ENCODE measurements at regions not wholly inside any gene's neighbourhood (a gene's known extent, or its start where the extent isn't known, plus 50 kb on each side); places are given as distances from the start of the nearest gene placed in this dataset.
A peak's percentile ranks its signal among the peaks of the same experiment; 100 is the strongest.
"Not testable (repeated sequence)": the region's sequence is repeated elsewhere in the genome, so short reads cannot be mapped to it uniquely, and the experiment has no call there.

DNA sequence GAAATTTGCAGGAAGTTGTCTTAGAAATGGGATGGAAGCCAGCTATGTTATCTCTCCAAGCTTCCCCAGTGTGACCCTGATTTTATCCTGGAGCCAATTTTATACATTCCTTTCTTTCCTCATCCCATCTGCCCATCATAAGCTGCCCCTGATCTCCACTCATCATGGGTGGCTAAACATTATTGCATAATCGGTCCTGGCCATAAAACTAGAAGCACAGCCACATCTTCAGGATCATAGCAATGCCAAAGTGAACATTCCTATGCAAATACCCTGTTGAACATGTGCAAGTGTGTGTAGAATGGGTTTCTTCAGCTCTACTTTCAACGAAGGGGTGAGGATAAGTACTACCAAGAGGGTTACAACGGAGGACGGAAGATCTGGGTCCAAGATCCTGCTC lies 50.6 kb upstream of the COG2 start:
- DNase-seq (ENCODE audit: low read depth in 2 of 2): no peak

DNA sequence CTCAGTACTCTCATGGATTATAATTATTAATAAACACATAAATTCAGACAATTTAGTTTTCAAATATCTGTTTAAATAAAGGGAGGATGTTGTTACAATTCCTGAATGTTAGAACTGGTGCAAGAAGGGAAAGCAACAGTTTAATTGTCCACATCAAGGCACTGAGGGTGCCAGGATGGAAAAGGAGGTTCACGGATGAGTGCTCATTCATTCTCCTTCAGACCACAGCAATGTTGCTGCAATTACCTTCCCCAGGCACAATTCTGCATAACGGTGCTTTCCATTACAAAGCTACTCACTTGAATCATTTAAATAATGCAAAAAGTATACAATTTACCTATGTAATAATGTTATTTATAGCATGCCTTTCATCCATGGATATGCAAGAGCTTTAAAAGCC lies 52.3 kb upstream of the COG2 start:
- DNase-seq (ENCODE audit: low read depth in 2 of 2): no peak

DNA sequence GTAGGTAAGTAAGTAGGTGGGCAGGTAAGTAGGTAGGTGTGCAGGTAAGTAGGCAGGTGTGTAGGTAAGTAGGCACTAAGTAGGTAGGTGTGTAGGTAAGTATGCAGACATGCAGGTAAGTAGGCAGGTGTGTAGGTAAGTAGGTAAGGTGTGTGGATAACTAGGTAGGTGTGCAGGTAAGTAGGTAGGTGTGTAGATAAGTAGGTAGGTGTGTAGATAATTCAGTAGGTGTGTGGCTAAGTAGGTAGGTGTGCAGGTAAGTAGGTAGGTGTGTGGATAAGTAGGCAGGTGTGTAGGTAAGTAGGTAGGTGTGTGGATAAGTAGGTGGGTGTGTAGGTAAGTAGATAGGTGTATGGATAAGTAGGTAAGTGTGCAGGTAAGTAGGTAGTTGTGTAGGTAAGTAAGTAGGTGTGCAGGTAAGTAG lies 53.9 kb upstream of the COG2 start:
- DNase-seq (ENCODE audit: low read depth in 2 of 2): no peak

DNA sequence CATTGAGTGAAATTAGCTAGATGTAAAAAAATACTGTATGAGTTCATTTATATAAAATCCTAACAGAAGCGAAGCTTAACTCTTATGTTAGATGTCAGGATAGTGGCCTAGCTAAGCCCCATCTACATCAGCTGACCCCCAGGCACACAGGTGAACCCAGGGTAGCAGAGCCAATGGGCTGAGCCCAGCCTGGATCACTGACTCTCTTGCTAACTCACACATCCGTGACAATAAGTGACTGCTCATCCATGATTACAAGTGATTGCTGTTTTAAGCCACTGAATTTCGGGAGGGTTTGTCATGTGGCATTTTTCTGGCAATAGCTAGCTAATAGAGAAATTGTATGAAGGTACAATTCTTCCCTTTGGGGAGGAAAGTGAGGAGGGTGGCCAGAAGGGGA lies 55.2 kb upstream of the COG2 start:
- DNase-seq (ENCODE audit: low read depth in 2 of 2): no peak

DNA sequence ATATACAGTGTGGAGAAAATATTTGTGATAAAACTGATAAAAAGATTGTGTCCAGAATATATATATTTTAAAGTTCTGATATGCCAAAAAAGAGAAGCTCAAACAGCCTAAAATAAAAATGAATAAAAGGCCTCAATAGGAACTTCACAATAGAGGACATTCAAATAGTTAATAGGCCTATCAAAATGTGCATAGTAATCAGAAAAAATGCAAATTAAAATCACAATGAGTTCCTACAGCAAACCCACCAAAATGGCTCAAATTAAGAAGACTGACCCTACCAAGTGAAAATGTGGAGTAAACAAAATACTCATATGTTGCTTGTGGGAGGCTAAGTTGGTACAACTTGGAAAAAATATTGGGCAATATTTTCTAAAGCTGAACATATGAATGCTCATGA lies 57.6 kb upstream of the COG2 start:
- DNase-seq (ENCODE audit: low read depth in 2 of 2): no peak

GRCh38 chr1:230581446-230582079 lies 60.7 kb upstream of the COG2 start:
- no peak for DNase-seq (ENCODE audit: low read depth in 2 of 2)

DNA sequence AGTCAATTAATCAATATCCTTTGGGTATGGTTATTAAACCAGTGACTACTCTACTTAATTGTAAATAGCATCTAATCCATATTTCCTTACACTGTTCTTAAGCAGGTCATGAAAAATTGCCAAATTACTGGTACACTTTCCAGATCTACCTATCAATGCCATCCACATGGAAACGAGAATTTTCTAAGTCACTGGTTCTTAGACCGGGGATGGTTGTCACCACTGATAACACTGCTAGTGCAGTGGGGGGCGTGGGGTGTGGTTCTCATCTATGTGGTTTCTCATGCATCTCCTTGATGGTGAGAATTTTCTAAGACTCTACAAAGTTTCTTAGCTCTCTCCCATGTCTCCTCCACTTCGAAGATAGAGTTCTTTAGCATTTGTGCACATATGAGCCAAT lies 63.7 kb upstream of the COG2 start:
- DNase-seq (ENCODE audit: low read depth in 2 of 2): no peak

DNA sequence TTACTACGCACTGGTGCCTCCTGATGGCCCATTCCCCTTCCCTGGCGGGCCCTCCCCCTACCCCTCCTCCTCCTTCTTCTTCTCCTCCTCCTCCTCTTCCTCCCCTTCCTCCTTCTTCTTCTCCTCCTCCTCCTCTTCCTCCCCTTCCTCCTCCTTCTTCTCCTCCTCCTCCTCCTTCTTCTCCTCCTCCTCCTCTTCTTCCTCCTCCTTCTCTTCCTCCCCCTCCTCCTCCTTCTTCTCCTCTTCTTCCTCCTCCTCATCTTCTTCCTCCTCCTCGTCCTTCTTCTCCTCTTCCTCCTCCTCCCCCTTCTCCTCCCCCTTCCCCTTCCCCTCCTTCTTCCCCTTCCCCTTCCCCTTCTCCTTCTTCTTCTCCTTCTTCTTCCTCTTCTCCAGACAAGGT lies 64.7 kb upstream of the COG2 start:
- DNase-seq (ENCODE audit: low read depth in 2 of 2): no peak

DNA sequence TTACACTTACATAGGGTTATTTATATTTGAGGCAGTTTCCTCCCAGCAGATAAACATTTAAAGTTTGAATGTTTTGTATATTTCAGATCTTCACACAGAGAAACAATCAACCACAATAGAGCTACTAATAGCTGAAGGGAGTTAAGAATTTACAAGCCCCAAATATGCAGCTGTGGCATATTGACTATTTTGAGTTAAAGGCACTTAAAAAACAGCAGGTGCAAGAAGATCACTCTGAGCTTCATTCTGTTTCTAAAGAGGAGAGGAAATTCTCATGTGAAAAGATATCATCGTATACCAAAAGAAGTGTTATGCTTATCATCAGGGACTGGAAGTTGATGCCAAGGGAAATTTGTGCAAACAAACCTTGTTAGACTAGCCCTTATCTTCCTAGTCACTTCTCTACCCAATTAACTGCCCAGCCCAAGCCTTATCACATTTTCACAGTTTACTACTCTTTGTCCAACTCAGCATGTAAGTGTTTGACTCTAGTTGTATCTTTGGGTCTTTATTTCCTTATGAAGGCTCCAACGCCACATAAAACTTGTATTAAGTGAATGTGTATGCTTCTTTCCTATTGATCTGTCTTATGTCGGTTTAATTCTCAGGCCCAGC lies 66.3 kb upstream of the COG2 start:
- no peak for DNase-seq (ENCODE audit: low read depth in 2 of 2)

GRCh38 chr1:230574502-230574901 lies 67.8 kb upstream of the COG2 start:
- no peak for DNase-seq (ENCODE audit: low read depth in 2 of 2)

DNA sequence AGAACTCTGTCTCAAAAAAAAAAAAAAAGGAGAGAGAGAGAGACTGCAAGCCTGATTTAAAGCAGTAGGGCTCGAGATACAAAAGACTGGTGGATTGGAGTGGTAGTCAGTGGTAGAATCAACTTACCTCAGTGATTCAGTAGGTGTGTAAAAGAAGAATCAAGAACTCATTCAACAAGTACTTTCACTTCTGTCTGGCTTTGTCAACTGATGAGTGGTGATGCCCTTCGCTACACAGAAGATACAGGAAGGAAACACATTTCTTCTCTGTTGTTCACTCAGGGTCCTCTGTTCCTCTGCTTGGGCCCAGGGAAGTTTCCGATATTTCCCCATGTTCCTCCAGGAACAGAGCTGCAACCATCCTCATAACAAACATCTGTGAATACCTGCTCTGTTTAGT lies 68.6 kb upstream of the COG2 start:
- no peak for DNase-seq (ENCODE audit: low read depth in 2 of 2)

- no peak for DNase-seq (ENCODE audit: low read depth in 2 of 2)
Observed at GRCh38 chr1:230572121-230573105, 69.9 kb upstream of the COG2 start.

DNA sequence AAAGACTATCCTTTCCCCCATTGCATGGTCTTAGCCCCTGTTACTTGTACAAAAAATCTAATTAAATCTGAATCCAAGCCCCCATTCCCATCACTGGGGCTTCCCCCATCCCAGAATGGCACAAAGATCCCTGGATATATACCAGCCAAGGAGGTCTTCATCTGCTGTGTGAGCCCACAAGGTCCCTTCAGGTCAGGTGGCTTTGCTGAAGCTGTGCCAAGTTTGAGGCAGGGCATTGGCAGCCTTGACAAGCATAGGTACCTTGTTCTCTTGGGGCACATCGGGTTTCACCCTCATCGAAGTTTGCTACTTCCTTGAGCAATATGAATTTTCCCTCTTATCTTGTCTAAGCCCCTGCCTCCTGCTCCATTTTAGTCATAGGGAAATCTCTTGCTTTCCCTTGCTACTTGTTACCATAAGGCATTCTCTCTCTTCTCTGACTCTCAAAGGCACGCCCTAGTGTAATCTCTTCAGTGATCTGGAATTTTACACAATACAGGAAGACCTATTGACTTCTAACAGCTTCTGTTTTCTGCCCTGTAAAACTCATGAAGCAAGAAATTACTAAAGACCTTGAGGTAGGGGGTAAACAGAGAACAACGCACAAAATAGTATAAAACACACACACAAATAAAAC lies 71.4 kb upstream of the COG2 start:
- no peak for DNase-seq (ENCODE audit: low read depth in 2 of 2)

GRCh38 chr1:230569201-230569600 lies 73.1 kb upstream of the COG2 start:
- DNase-seq (ENCODE audit: low read depth in 2 of 2): no peak

DNA sequence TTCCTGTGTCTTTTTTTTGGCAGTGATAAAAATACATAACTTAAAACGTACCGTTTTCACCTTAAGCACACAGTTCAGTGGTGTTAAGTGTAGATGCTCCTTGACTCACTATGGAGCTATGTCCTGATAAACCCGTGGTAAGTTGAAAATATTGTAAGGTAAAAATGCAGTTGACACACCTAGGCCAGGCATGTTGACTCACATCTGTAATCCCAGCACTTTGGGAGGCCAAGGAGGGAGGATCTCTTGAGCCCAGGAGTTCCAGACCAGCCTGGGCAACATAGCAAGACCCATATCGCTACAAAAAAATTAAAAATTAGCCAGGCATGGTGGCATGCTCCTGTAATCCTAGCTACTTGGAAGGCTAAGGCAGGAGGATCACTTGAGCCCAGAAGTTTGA lies 73.6 kb upstream of the COG2 start:
- DNase-seq (ENCODE audit: low read depth in 2 of 2): no peak

- peak in 1 of 2 experiments; percentile 2 for DNase-seq (ENCODE audit: low read depth in 2 of 2)
Observed at GRCh38 chr1:230568008-230568407, 74.3 kb upstream of the COG2 start.

GRCh38 chr1:230567221-230567575 lies 75.1 kb upstream of the COG2 start:
- DNase-seq (ENCODE audit: low read depth in 2 of 2): no peak

- not testable (repeated sequence) for DNase-seq (ENCODE audit: low read depth in 2 of 2)
Observed at GRCh38 chr1:230566532-230567220, 75.6 kb upstream of the COG2 start.

GRCh38 chr1:230565141-230565540 lies 77.1 kb upstream of the COG2 start:
- DNase-seq (ENCODE audit: low read depth in 2 of 2): no peak

DNA sequence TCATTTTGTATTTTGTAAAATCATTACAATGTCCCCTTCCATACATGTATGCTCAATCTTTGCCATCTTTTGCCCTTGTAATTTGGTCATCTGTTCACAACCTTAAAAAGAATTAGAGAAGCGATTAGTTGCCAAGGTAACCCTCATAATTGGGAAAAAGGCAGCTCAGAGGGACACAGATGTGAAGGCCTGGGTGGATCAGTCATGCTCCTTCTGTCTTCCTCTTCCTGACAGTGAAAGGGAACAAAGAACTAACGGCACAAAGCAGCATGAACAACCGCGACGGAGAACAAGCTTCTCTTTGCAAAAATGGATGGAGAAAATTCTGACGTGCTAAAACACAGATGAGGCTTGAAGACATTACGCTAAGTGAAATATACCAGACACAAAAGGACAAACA lies 78.7 kb upstream of the COG2 start:
- no peak for DNase-seq (ENCODE audit: low read depth in 2 of 2)

DNA sequence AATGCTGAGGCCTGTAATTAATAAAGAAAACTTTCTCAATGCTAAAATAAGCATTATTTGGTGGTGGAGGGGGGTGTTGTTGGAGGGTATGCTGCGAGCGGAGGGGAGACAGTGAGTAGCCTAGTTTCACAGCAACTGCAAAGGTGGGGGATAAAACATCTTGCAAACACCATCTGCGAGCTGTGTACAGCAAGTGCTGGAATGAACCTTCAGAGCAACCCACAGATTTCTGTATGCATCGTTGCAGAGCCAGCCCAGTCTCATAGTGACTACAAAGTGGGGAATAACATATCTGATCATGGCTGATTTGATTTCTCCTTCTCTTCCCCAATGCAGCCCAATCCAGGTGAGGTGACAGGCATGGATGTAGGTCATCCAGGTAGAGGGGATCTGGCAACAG lies 80.7 kb upstream of the COG2 start:
- no peak for DNase-seq (ENCODE audit: low read depth in 2 of 2)

- DNase-seq (ENCODE audit: low read depth in 2 of 2): no peak
Observed at GRCh38 chr1:230558324-230558723, 84.0 kb upstream of the COG2 start.
